ENCODE measurements at regions not wholly inside any gene's neighbourhood (a gene's known extent, or its start where the extent isn't known, plus 50 kb on each side); places are given as distances from the start of the nearest gene placed in this dataset.
A peak's percentile ranks its signal among the peaks of the same experiment; 100 is the strongest.
"Not testable (repeated sequence)": the region's sequence is repeated elsewhere in the genome, so short reads cannot be mapped to it uniquely, and the experiment has no call there.

DNA sequence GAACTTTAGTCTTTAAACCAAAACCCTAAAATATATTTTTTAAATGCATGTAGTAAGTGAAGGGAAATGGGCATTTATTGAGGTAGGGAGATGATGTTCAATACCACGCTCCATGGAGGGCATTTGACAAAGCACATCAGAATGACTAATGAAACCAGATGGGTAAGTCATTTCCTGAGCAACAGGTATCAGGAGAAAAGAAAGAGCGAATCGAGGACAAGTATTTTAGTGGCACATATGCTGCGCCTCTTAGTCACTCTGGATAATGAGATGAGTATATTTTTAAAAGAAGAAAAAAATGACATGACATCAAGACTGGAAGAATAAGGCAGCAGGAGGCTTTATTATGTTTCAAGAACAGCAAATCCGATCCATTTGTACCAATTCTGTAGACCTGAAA, 129.0 kb upstream of the ARHGEF3 start:
- CTCF ChIA-PET = interaction anchor here (0.6 kb wide), 1 partner anchor 70 kb away, joined by 3 read pairs; no protein-coding TSS in a partner anchor
- peak; percentile 60 for DNase-seq
- peaks cover 65% of the 10 kb centered on the region for H3K4me1 Mint-ChIP-seq (ENCODE audit: low read depth)
- H3K27ac Mint-ChIP-seq = peak overlapping the region; percentile 81
- peaks cover 9% of the 10 kb centered on the region for H3K36me3 Mint-ChIP-seq (ENCODE audit: low read depth)
- H3K27me3 Mint-ChIP-seq (ENCODE audit: low read depth) = no peaks in the 10 kb centered on the region
- H3K4me3 Mint-ChIP-seq = no peak overlapping the region
- peaks cover 12% of the 10 kb centered on the region for H3K9me3 Mint-ChIP-seq
- intact Hi-C loops (cut with micrococcal nuclease) = loop anchor here (1.0 to 2.0 kb wide), 7 partner anchors 8 to 66 kb away; no protein-coding TSS in a partner anchor

DNA sequence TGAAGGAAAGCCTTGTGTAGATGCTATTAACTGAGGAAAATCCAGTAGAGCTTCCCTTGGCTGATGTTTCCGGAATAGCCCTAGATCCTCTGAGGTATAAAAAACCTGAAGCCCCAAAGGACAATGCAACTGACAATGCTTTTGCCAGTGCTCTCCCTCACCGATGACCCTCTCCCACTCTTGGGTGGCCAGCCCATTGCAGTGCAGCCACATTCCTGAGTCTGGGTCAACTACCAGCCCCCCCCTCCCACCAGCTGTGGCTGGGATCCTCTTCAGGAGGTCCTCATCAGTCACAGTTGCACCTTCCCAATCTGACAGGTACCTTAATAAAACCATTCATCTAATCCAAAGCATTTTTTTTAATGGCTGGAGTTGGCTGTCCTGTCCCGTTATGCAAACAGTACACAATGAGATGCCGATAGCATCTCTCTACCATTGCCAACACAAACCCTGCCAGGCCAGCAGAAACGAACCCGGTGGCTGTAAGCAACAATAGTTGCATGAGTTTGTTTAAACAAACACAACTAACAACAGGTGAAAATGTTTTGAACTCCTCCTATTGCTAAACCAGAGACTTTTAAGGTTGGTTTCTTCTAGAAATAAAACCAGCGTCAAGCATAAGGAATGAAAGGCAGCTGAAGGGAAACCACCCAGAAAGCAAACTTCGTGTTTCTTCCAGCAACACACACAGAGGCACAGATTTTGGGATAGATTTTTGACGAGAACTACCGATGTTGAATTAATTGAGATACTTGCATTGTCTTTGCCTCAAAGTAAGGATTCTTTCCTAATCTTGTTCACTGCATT, 128.3 kb upstream of the ARHGEF3 start:
- peaks cover 12% of the 10 kb centered on the region for H3K9me3 Mint-ChIP-seq
- H3K27ac Mint-ChIP-seq = no peak overlapping the region
- no peak for DNase-seq
- H3K36me3 Mint-ChIP-seq (ENCODE audit: low read depth) = peaks cover 9% of the 10 kb centered on the region
- H3K4me3 Mint-ChIP-seq = no peak overlapping the region
- peaks cover 71% of the 10 kb centered on the region for H3K4me1 Mint-ChIP-seq (ENCODE audit: low read depth)
- CTCF ChIA-PET = interaction anchor here (0.6 to 1.6 kb wide), 3 partner anchors 58 to 69 kb away, joined by 3 to 6 read pairs (median 4); no protein-coding TSS in a partner anchor
- H3K27me3 Mint-ChIP-seq (ENCODE audit: low read depth) = no peaks in the 10 kb centered on the region
- intact Hi-C loops (cut with micrococcal nuclease) = loop anchor here (1.0 to 2.0 kb wide), 7 partner anchors 8 to 66 kb away; no protein-coding TSS in a partner anchor

DNA sequence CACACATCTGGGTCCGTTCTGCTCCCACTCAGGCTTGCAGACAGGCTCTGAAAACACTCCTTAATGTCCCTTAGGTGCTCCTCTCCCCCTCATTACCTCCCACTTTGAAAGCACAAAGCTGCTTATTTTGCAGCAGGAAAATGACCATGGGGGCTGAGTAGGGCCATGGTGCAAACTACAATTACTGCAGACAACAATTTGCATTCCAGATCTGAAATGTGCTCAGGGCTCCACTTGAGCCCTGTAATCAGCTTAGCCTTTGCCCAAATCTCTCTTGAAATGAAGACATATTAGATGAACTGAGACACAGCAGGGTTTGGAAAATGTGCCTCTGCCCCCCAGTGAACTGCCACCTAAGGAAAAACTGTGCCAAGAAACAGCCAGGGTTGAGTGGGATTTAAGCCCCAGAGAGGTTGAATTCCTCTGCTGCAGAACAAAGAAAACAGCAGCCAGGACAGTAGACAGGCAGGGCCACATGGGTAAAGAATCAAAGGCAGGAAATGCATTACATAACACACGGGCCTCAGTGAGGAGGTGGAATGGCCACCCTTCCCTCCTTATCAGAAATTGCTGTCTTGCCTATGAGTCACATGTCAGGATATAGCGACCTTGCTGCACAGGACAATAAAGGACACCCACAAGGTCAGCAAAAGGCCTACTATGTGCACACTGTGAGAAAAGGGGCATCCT, 126.8 kb upstream of the ARHGEF3 start:
- CTCF ChIA-PET = interaction anchor here (0.8 to 1.6 kb wide), 4 partner anchors 13 to 60 kb away, joined by 3 to 6 read pairs (median 4); no protein-coding TSS in a partner anchor
- Mint-ChIP-seq H3K9me3 (peaks cover 6% of the 10 kb centered on the region), H3K27me3 (ENCODE audit: low read depth) (no peaks in the 10 kb centered on the region), H3K27ac (no peak overlapping the region), H3K4me1 (ENCODE audit: low read depth) (peaks cover 81% of the 10 kb centered on the region), H3K4me3 (no peak overlapping the region), H3K36me3 (ENCODE audit: low read depth) (peaks cover 5% of the 10 kb centered on the region)
- DNase-seq = peak; percentile 48
- intact Hi-C loops (cut with micrococcal nuclease) = no loop called here

DNA sequence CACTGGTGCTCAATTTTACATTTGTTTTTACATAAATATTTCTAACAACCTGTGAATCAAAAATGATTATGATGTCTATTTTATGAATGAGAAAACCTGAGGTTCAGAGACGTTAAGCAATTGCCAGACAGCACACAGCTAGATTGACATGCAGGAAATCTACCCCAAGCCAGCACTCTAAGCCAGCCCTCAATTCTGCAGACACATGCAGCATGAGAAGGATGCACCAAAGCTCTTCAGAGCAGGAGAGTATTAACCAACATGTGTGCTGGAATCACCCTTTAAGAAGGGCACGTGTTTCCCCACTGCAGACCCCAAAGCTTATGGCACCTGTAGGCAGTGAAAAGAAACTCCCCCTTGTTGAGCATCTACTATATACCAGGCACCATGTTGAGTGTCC, 126.1 kb upstream of the ARHGEF3 start:
- peaks cover 2% of the 10 kb centered on the region for H3K9me3 Mint-ChIP-seq
- peaks cover 84% of the 10 kb centered on the region for H3K4me1 Mint-ChIP-seq (ENCODE audit: low read depth)
- no peak overlapping the region for H3K4me3 Mint-ChIP-seq
- CTCF ChIA-PET = interaction anchor here (0.5 to 1.0 kb wide), 6 partner anchors 14 to 225 kb away, joined by 3 to 4 read pairs (median 3); partner anchors contain the start of gene ARHGEF3
- H3K36me3 Mint-ChIP-seq (ENCODE audit: low read depth) = peaks cover 2% of the 10 kb centered on the region
- no peak overlapping the region for H3K27ac Mint-ChIP-seq
- intact Hi-C loops (cut with micrococcal nuclease) = no loop called here
- DNase-seq = no peak
- H3K27me3 Mint-ChIP-seq (ENCODE audit: low read depth) = no peaks in the 10 kb centered on the region

DNA sequence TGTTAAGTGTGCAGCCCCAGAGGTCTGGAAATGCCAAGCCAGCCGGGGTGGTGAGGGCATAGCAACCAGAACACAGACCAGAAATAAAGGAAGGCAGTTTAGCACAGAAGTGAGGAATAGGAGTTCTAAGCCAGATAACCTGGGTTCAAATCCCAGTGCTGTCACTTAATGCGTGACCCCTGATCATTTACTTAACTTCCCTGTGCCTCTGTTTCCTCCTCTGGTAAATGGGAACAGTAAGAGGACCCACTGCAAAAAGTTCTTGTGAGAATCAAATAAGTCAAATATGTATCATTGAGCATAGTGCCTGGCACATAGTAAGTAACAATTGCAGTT, 125.2 kb upstream of the ARHGEF3 start:
- Mint-ChIP-seq H3K27ac (no peak overlapping the region), H3K9me3 (no peaks in the 10 kb centered on the region), H3K4me3 (no peak overlapping the region), H3K4me1 (ENCODE audit: low read depth) (peaks cover 88% of the 10 kb centered on the region), H3K36me3 (ENCODE audit: low read depth) (no peaks in the 10 kb centered on the region), H3K27me3 (ENCODE audit: low read depth) (no peaks in the 10 kb centered on the region)
- DNase-seq = no peak
- intact Hi-C loops (cut with micrococcal nuclease) = no loop called here
- CTCF ChIA-PET = interaction anchor here (0.6 to 2.9 kb wide), 3 partner anchors 13 to 225 kb away, joined by 3 to 13 read pairs (median 3); no protein-coding TSS in a partner anchor

DNA sequence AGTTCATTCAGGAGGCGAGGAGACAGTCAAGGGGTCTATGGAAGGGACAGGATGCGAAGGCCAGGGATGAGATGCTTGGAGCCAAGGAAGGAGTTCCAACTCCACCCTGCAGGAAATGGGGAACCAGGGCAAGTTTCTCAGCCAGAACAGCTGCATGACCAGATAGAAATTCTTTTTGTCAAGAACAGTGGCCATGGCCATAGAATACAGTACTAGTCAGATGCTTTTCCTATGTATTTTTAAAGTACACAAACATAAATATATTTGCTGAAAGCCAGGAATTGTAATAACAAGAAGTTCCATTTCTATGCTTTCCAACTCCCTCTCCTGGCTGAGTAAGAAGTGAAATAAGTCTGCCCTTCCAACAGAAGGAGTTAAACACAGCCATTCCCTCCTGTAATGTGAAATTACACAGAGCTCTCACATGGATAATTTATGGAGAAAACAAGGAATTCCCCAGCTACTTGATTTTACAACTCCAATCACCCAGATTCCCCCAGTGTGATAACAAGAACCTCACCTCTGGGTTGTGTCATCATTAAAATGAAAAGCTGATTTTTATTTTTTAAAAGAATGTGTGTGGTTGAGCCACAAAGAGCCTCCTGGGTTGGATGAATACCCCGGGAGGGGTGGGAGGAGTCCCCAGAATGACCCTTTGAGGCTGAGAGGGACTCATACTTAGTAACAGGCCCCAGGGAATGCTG, 124.6 kb upstream of the ARHGEF3 start:
- Mint-ChIP-seq H3K36me3 (ENCODE audit: low read depth) (no peaks in the 10 kb centered on the region), H3K4me1 (ENCODE audit: low read depth) (peaks cover 89% of the 10 kb centered on the region), H3K9me3 (no peaks in the 10 kb centered on the region), H3K4me3 (no peak overlapping the region), H3K27ac (no peak overlapping the region), H3K27me3 (ENCODE audit: low read depth) (no peaks in the 10 kb centered on the region)
- CTCF ChIA-PET = interaction anchor here (0.6 to 2.9 kb wide), 8 partner anchors 10 to 127 kb away, joined by 3 to 13 read pairs (median 4); partner anchors contain the start of gene ARHGEF3
- intact Hi-C loops (cut with micrococcal nuclease) = no loop called here
- no peak for DNase-seq

DNA sequence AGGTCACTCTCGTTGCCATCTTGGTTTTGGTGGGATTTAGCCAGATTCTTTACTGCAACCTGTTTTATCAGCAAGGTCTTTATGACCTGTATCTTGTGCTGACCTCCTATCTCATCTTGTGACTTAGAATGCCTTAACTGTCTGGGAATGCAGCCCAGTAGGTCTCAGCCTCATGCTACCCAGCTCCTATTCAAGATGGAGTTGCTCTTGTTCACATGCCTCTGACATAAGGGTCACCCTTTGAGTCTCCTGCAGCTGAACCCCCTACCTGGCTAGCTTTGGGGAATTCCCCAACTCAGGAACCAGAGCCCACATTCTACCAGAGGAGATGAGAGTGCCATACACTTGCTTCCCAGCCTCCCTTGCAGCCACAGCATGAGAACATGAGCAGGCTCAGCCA, 123.0 kb upstream of the ARHGEF3 start:
- H3K9me3 Mint-ChIP-seq; intact Hi-C loops (cut with micrococcal nuclease); H3K4me3 Mint-ChIP-seq; DNase-seq; H3K36me3 Mint-ChIP-seq (ENCODE audit: low read depth); H3K27me3 Mint-ChIP-seq (ENCODE audit: low read depth); H3K27ac Mint-ChIP-seq: not testable (repeated sequence)
- peaks cover 79% of the 10 kb centered on the region for H3K4me1 Mint-ChIP-seq (ENCODE audit: low read depth)
- CTCF ChIA-PET = interaction anchor here (1.5 to 2.9 kb wide), 2 partner anchors 37 to 125 kb away, joined by 3 to 13 read pairs; no protein-coding TSS in a partner anchor

DNA sequence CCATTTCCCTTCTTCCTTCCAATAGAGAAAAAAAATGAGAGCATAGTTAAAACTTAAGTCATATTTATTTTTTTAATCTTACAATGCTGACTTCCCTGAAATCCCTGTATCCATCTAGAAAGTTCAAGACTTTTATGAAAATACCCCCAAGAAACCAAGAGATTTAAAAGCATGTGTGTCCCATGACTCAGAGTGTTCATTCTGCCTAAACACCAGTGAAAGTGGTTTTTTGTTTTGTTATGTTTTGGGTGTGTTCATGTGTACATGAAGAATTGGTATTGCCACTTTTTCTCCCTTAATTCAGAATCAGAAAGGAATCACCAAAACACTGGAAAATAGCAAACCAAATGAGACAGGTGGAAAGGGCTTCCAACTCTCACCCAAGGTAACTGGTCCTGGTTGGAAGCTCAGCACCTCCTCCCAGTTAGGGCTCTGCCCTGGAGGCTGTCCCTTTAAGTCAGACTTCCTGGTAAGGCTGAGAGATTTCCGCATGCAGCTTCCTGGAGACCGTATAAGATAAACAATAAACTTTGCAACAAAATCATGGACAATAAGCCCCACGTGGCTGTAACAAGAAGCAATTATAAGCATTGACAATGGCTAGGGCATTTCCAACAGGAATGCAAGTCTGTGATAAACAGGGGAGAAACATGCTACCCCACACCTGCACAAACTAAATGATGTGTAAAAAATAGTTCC, 121.9 kb upstream of the ARHGEF3 start:
- no peaks in the 10 kb centered on the region for H3K9me3 Mint-ChIP-seq
- no peaks in the 10 kb centered on the region for H3K36me3 Mint-ChIP-seq (ENCODE audit: low read depth)
- peak overlapping the region; percentile 48 for H3K4me3 Mint-ChIP-seq
- peaks cover 79% of the 10 kb centered on the region for H3K4me1 Mint-ChIP-seq (ENCODE audit: low read depth)
- DNase-seq = peak; percentile 50
- no peaks in the 10 kb centered on the region for H3K27me3 Mint-ChIP-seq (ENCODE audit: low read depth)
- intact Hi-C loops (cut with micrococcal nuclease) = no loop called here
- peak overlapping the region; percentile 4 for H3K27ac Mint-ChIP-seq
- CTCF ChIA-PET = no interaction called here

DNA sequence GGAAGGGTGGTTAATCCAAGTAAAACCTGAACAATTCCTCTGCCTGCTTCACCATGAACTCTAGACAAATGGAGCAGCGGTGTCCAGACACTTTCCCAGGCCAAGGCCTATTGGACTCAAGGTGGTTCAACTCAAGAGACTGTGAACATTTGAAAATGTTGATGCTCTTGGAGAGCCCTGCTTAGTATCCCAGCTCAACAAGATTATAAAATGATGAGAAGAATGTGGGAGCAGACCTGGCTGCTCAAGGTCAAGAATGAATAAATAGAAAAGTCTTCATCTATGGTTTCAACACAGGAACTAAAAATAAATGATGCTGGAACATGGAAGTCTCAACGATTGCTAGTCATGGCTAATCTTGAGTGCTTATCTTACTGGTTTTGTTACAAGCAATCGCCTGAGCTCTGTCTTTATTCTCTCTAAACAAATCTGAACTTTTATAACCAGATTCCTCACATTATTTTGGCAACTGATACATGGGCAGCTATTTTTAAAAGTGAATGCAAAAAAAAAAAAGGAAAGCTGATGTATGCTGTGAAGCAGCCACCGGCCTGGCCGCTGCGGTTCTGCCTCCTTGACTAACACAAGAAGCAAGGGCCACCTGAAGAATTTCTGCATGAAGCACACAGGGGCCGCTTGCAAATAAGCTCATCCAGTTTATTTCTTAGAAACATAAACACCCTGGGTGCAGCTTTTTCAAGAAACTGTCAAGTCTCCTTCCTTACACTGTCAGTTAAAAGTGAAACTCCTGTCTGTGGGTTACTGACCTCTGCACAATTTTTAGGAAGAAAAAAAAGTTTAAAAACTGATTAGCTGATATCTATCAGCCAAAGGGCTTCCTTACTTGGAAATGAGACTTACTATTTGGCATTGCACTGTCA, 120.1 kb upstream of the ARHGEF3 start:
- Mint-ChIP-seq H3K27me3 (ENCODE audit: low read depth) (no peaks in the 10 kb centered on the region), H3K36me3 (ENCODE audit: low read depth) (no peaks in the 10 kb centered on the region), H3K4me1 (ENCODE audit: low read depth) (peaks cover 83% of the 10 kb centered on the region), H3K27ac (peak overlapping the region; percentile 62), H3K4me3 (peak overlapping the region; percentile 72), H3K9me3 (no peaks in the 10 kb centered on the region)
- intact Hi-C loops (cut with micrococcal nuclease) = loop anchor here (1.0 kb wide), 1 partner anchor 8 kb away; no protein-coding TSS in a partner anchor
- CTCF ChIA-PET = interaction anchor here (0.6 to 1.0 kb wide), 4 partner anchors 48 to 123 kb away, joined by 3 to 4 read pairs (median 3); no protein-coding TSS in a partner anchor
- peak; percentile 21 for DNase-seq

DNA sequence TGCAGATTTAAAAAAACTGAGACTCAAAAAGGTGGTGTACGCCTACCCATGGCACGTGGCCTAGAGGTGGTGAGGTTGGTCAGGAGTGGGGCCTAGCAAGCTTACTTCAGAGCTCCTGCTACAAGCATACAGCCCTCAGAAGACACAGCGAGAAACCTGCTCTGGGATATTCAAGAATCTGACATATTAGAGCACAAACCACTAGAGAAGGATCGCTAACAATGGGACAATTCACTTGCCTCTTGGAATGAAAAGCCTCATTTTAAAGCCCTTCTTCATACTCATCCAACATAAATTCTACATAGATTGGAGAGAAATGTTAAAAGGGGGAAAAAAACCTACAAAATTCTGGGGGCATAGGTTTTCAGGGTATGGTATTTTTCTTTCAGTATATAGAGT, 118.0 kb upstream of the ARHGEF3 start:
- Mint-ChIP-seq H3K36me3 (ENCODE audit: low read depth) (no peaks in the 10 kb centered on the region), H3K27ac (no peak overlapping the region), H3K9me3 (no peaks in the 10 kb centered on the region), H3K27me3 (ENCODE audit: low read depth) (no peaks in the 10 kb centered on the region), H3K4me1 (ENCODE audit: low read depth) (peaks cover 83% of the 10 kb centered on the region), H3K4me3 (no peak overlapping the region)
- CTCF ChIA-PET = interaction anchor here (0.5 to 1.3 kb wide), 2 partner anchors 60 to 119 kb away, joined by 3 read pairs; no protein-coding TSS in a partner anchor
- DNase-seq = no peak
- intact Hi-C loops (cut with micrococcal nuclease) = loop anchor here (5.0 kb wide), 2 partner anchors 308 to 362 kb away; partner anchors contain the start of genes APPL1 and CCDC66

Data from activated naive CD4-positive, alpha-beta T cell treated with anti-CD3 and anti-CD28 coated beads for 36 hours (primary cell).